Endothelial cell of umbilical vein (primary cell): ENCODE measurements at regions not wholly inside any gene's neighbourhood (a gene's known extent, or its start where the extent isn't known, plus 50 kb on each side); places are given as distances from the start of the nearest gene placed in this dataset.

Source experiments
- BruUV-seq: library from RNA; stranded (reverse); fragments of 400-500 nt; replicated peaks from 2 replicates; lab custom pipeline; 2021; lab: Mats Ljungman, UMichigan
- CTCF ChIA-PET: fragments of 300-600, 350-600 bp; sonication (Branson Sonifier 250); formaldehyde crosslinking; loops from one replicate; lab custom pipeline; 2021; ENCODE audit warnings: antibody characterized with exemption, inconsistent platforms; lab: Charles Lee
- POLR2A ChIA-PET: fragments of 300-600, 350-600 bp; sonication (Branson Sonifier 250); formaldehyde crosslinking; loops from one replicate; lab custom pipeline; 2021; ENCODE audit warnings: antibody characterized with exemption, inconsistent platforms; lab: Charles Lee
- DNase-seq: peaks from one replicate; pipeline ENCODE4 v3.0.0-alpha.2; 2011; ENCODE audit warnings: low read depth, low spot score
- FAIRE-seq: peaks from 2 replicates; lab custom pipeline; 2011; peaks lifted over from hg19 to GRCh38; lab: Jason Lieb, UNC
- H2AFZ ChIP-seq: 2 replicates; pipeline ENCODE4 v1.6.0; 2012; ENCODE audit warnings: low read depth, low read length, control low read depth, inconsistent platforms
- H3K27ac ChIP-seq: 2 replicates; pipeline ENCODE4 v1.5.1; 2011; ENCODE audit warnings: low read depth, mild to moderate bottlenecking, control low read depth, low read length, moderate library complexity; ENCODE audit not compliant: insufficient read depth
- H3K27me3 ChIP-seq, 2 experiments: 2 replicates each; pipeline versions ENCODE4 v1.6.0 to v1.6.1; 2011; ENCODE audit warnings: low read length in 2 of 2, mixed read lengths in 1 of 2; ENCODE audit not compliant: control insufficient read depth in 2 of 2, insufficient read depth in 2 of 2
- H3K36me3 ChIP-seq, 2 experiments: 2 replicates in 1 of 2; 3 replicates in 1 of 2; pipeline ENCODE4 v1.5.1; 2011; ENCODE audit warnings: low read length in 2 of 2, mild to moderate bottlenecking in 1 of 2, moderate library complexity in 1 of 2; ENCODE audit not compliant: control insufficient read depth in 2 of 2, insufficient read depth in 2 of 2; ENCODE audit errors: extremely low read depth in 1 of 2
- H3K4me1 ChIP-seq: 3 replicates; pipeline ENCODE4 v1.5.1; 2011; ENCODE audit warnings: mild to moderate bottlenecking, low read length; ENCODE audit not compliant: control insufficient read depth, insufficient read depth; ENCODE audit errors: extremely low read depth
- H3K4me2 ChIP-seq: 2 replicates; pipeline ENCODE4 v1.6.1; 2011; ENCODE audit warnings: low read length, control low read depth, mixed read lengths; ENCODE audit not compliant: insufficient read depth
- H3K4me3 ChIP-seq, 3 experiments: fragments of 200-600 bp in 1 of 3; sonication (generic), shearing (Covaris generic) in 1 of 3; replicated peaks in 1 of 3; 2 replicates each; pipeline ENCODE4 v1.5.1; 2011 to 2016; ENCODE audit warnings: control low read depth in 3 of 3, low read length in 3 of 3, mild to moderate bottlenecking in 2 of 3, inconsistent platforms in 1 of 3, low read depth in 1 of 3, moderate library complexity in 1 of 3; ENCODE audit not compliant: insufficient read depth in 1 of 3
- H3K79me2 ChIP-seq: 2 replicates; pipeline ENCODE4 v1.6.0; 2012; ENCODE audit warnings: low read length, inconsistent platforms; ENCODE audit not compliant: control insufficient read depth, insufficient read depth
- H3K9ac ChIP-seq: replicated peaks from 2 replicates; pipeline ENCODE3; 2011; ENCODE audit warnings: low read length, control low read depth; ENCODE audit not compliant: insufficient read depth; ENCODE audit errors: extremely low read depth
- H3K9me1 ChIP-seq: replicated peaks from 3 replicates; pipeline ENCODE4 v1.6.0; 2011; ENCODE audit warnings: mild to moderate bottlenecking, low read length; ENCODE audit not compliant: control insufficient read depth, insufficient read depth; ENCODE audit errors: extremely low read depth
- H3K9me3 ChIP-seq: replicated peaks from 2 replicates; pipeline ENCODE4 v1.5.1; 2012; ENCODE audit warnings: low read length, inconsistent platforms; ENCODE audit not compliant: control insufficient read depth, insufficient read depth
- H4K20me1 ChIP-seq: replicated peaks from 2 replicates; pipeline ENCODE3; 2011; ENCODE audit warnings: mild to moderate bottlenecking, low read length; ENCODE audit not compliant: control insufficient read depth, insufficient read depth; ENCODE audit errors: extremely low read depth
- EZH2 ChIP-seq: IDR thresholded peaks from 2 replicates; pipeline ENCODE4 v1.6.1; 2012; ENCODE audit warnings: borderline replicate concordance, low read depth, mild to moderate bottlenecking, moderate library complexity, low read length, inconsistent platforms; ENCODE audit not compliant: severe bottlenecking
- FOS ChIP-seq: IDR thresholded peaks from 2 replicates; pipeline ENCODE4 v1.6.1; 2011; ENCODE audit warnings: mild to moderate bottlenecking, low read length, moderate library complexity, borderline replicate concordance; ENCODE audit not compliant: insufficient read depth
- GATA2 ChIP-seq: IDR thresholded peaks from 2 replicates; pipeline ENCODE4 v1.7.0; 2011; ENCODE audit warnings: low read depth, mild to moderate bottlenecking, moderate library complexity, mixed read lengths, low read length; ENCODE audit not compliant: insufficient read length, insufficient read depth
- JUN ChIP-seq: IDR thresholded peaks from 2 replicates; pipeline ENCODE4 v1.6.1; 2011; ENCODE audit warnings: borderline replicate concordance, low read depth; ENCODE audit not compliant: insufficient read length, insufficient read depth
- MYC ChIP-seq: IDR thresholded peaks from one replicate; pipeline ENCODE4 v1.6.1; 2011; ENCODE audit warnings: mild to moderate bottlenecking, low read depth, low read length
- POLR2A ChIP-seq: IDR thresholded peaks from 2 replicates; pipeline ENCODE4 v1.6.1; 2012; ENCODE audit warnings: low read depth, mild to moderate bottlenecking, control low read depth, low read length
- POLR2AphosphoS5 ChIP-seq: IDR thresholded peaks from 2 replicates; pipeline ENCODE4 v1.6.1; 2012; ENCODE audit warnings: low read depth, mild to moderate bottlenecking, control low read depth, low read length, moderate library complexity; ENCODE audit not compliant: insufficient read depth
- dilution Hi-C: fragments of 300-500 bp; cut with MboI; formaldehyde crosslinking; loops from one replicate; pipeline ENCODE4 v1.15.0; 2019; ENCODE audit warnings: low sequenced_read_pairs; ENCODE audit not compliant: extremely low pct_ligation_motif_present
- intact Hi-C: fragments of 100-400 bp; cut with micrococcal nuclease; formaldehyde crosslinking; loops from one replicate; pipeline ENCODE4 v1.10.0; 2022
- TF ChIP-seq, protein P1 (sequence below): IDR thresholded peaks from 2 replicates; pipeline ENCODE4 v1.6.1; 2011; ENCODE audit not compliant: insufficient read depth, insufficient read length
- TF ChIP-seq, protein P2 (sequence below), 2 donors: IDR thresholded peaks; 1 replicate in 1 of 2; 2 replicates in 1 of 2; pipeline ENCODE4 v1.5.1; 2011; ENCODE audit warnings: low read length in 2 of 2, mild to moderate bottlenecking in 2 of 2, moderate library complexity in 2 of 2, control low read depth in 1 of 2, inconsistent platforms in 1 of 2, low read depth in 1 of 2; ENCODE audit not compliant: insufficient read depth in 1 of 2; ENCODE audit errors: extremely low read depth in 1 of 2

DNA sequence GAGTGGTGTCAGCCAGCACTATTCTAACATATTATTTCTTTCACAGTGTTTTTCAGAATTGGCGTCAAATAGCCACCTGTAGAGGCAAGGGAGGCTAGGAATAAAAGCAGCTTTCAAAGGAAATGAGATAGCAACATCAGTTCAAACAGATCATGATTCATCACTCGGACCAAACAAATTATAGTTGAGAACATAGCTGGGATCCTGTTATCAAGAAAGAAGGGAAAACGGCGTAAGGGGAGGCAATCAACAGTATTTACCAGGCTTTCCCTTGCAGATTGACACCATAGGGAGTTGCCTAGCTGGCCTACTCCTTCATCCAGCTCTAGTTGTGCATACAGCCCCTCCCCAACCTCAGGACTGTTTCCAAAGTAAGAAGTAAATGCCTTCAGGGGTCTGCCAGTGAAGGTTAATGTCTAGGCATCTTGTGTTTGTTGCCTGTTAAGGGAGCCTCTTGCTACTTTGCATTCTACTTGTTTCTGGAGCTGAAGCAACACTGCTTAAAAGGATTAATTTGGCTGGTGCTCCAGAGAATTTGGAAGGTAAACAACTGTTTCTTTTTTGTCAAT, 286.5 kb downstream of the NSUN3 start:
- no peak for FAIRE-seq
- no peak overlapping the region for H3K4me3 ChIP-seq
- intact Hi-C loops: no loop called here

More for the DNA sequence above, 286.5 kb downstream of the NSUN3 start:
- H3K4me2 ChIP-seq: no peak overlapping the region
- TF ChIP-seq EZH2: no peak
- TF ChIP-seq POLR2A: no peak
- TF ChIP-seq MYC: no peak
- TF ChIP-seq, protein P1, sequence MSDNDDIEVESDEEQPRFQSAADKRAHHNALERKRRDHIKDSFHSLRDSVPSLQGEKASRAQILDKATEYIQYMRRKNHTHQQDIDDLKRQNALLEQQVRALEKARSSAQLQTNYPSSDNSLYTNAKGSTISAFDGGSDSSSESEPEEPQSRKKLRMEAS: no peak
- no peak for TF ChIP-seq FOS
- no peak for TF ChIP-seq POLR2AphosphoS5
- TF ChIP-seq GATA2: no peak
- TF ChIP-seq, protein P2, sequence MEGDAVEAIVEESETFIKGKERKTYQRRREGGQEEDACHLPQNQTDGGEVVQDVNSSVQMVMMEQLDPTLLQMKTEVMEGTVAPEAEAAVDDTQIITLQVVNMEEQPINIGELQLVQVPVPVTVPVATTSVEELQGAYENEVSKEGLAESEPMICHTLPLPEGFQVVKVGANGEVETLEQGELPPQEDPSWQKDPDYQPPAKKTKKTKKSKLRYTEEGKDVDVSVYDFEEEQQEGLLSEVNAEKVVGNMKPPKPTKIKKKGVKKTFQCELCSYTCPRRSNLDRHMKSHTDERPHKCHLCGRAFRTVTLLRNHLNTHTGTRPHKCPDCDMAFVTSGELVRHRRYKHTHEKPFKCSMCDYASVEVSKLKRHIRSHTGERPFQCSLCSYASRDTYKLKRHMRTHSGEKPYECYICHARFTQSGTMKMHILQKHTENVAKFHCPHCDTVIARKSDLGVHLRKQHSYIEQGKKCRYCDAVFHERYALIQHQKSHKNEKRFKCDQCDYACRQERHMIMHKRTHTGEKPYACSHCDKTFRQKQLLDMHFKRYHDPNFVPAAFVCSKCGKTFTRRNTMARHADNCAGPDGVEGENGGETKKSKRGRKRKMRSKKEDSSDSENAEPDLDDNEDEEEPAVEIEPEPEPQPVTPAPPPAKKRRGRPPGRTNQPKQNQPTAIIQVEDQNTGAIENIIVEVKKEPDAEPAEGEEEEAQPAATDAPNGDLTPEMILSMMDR (IDR thresholded peaks at IDR 0.05; ENCODE audit: extremely low read depth in 1 of 2, insufficient read depth in 1 of 2, low read depth in 1 of 2, low read length in 2 of 2): no peak
- TF ChIP-seq JUN: no peak
- H3K4me1 ChIP-seq: no peaks in the 10 kb centered on the region
- H4K20me1 ChIP-seq: no peaks in the 10 kb centered on the region
- no peak overlapping the region for H3K9ac ChIP-seq
- dilution Hi-C loops: no loop called here
- POLR2A ChIA-PET: no interaction called here
- no peaks in the 10 kb centered on the region for H3K79me2 ChIP-seq
- CTCF ChIA-PET: no interaction called here
- no peaks in the 10 kb centered on the region for H3K9me3 ChIP-seq
- no peak overlapping the region for H2AFZ ChIP-seq
- no peaks in the 10 kb centered on the region for H3K9me1 ChIP-seq
- H3K27me3 ChIP-seq: no peaks in the 10 kb centered on the region
- no peaks in the 10 kb centered on the region for H3K36me3 ChIP-seq
- H3K27ac ChIP-seq: no peak overlapping the region
- BruUV-seq: no TSS peak
- DNase-seq: no peak
